PC-3 (cell line): ENCODE measurements at regions not wholly inside any gene's neighbourhood (a gene's known extent, or its start where the extent isn't known, plus 50 kb on each side); places are given as distances from the start of the nearest gene placed in this dataset.

Experiments
- ATAC-seq: fragments of 200-7000 bp; cut with Tn5 transposase; 2 replicates; pipeline ENCODE4 v1.9.1; 2020; ENCODE audit warnings: mild to moderate bottlenecking, moderate library complexity
- BruUV-seq: library from RNA; stranded (reverse); fragments of 400-500 nt; replicated peaks from 2 replicates; lab custom pipeline; 2021; lab: Mats Ljungman, UMichigan
- CTCF ChIA-PET: fragments of 300-600 bp; sonication (Branson Sonifier 250); formaldehyde crosslinking; loops from one replicate; lab custom pipeline; 2022; ENCODE audit warnings: antibody characterized with exemption; lab: Charles Lee
- POLR2A ChIA-PET: fragments of 300-600 bp; sonication (Branson Sonifier 250); formaldehyde crosslinking; loops from one replicate; lab custom pipeline; 2022; ENCODE audit warnings: antibody characterized with exemption; ENCODE audit not compliant: unreplicated experiment; lab: Charles Lee
- DNase-seq: peaks from one replicate; pipeline ENCODE4 v3.0.0-alpha.2; 2015
- H2AFZ ChIP-seq: fragments of 300-600 bp; sonication (generic); 2 replicates; pipeline ENCODE4 v1.6.0; 2016; ENCODE audit warnings: antibody characterized with exemption, low read length
- H3F3A ChIP-seq: fragments of 300-600 bp; sonication (generic); one replicate; pipeline ENCODE4 v1.6.0; 2017; ENCODE audit warnings: antibody characterized with exemption, low read length, control low read depth, mild to moderate bottlenecking; ENCODE audit not compliant: unreplicated experiment
- H3K27ac ChIP-seq: fragments of 300-600 bp; sonication (generic); 2 replicates; pipeline ENCODE4 v1.5.1; 2016; ENCODE audit warnings: mild to moderate bottlenecking, low read length
- H3K27me3 ChIP-seq: fragments of 300-600 bp; sonication (generic); 2 replicates; pipeline ENCODE4 v1.6.1; 2016; ENCODE audit warnings: low read length, mixed read lengths
- H3K36me3 ChIP-seq: fragments of 300-600 bp; sonication (generic); 2 replicates; pipeline ENCODE4 v1.6.1; 2016; ENCODE audit warnings: low read depth, mixed run types, low read length, mixed read lengths
- H3K4me1 ChIP-seq: fragments of 300-600 bp; sonication (generic); 2 replicates; pipeline ENCODE4 v1.5.1; 2016; ENCODE audit warnings: low read length; ENCODE audit not compliant: insufficient read depth
- H3K4me2 ChIP-seq: fragments of 300-600 bp; sonication (generic); 2 replicates; pipeline ENCODE4 v1.6.0; 2016; ENCODE audit warnings: low read length
- H3K4me3 ChIP-seq: fragments of 300-600 bp; sonication (generic); 2 replicates; pipeline ENCODE4 v1.5.1; 2016; ENCODE audit warnings: mild to moderate bottlenecking, low read length, mixed read lengths
- H3K79me2 ChIP-seq: fragments of 300-600 bp; sonication (generic); 2 replicates; pipeline ENCODE4 v1.6.1; 2017; ENCODE audit warnings: low read length, mixed read lengths
- H3K9ac ChIP-seq: fragments of 300-600 bp; sonication (generic); 2 replicates; pipeline ENCODE4 v1.6.0; 2016; ENCODE audit warnings: mild to moderate bottlenecking, low read length
- H3K9me2 ChIP-seq: fragments of 300-600 bp; sonication (generic); replicated peaks from 2 replicates; pipeline ENCODE4 v1.6.1; 2016; ENCODE audit warnings: mixed run types, low read length, mixed read lengths
- H3K9me3 ChIP-seq: fragments of 300-600 bp; sonication (generic); 2 replicates; pipeline ENCODE4 v1.6.1; 2016; ENCODE audit warnings: low read length, mixed read lengths
- H4K20me1 ChIP-seq: fragments of 300-600 bp; sonication (generic); 2 replicates; pipeline ENCODE4 v1.6.1; 2016; ENCODE audit warnings: low read length, mixed read lengths
- EZH2 ChIP-seq: fragments of 300-600 bp; sonication (generic); IDR thresholded peaks from one replicate; pipeline ENCODE4 v1.6.1; 2017; ENCODE audit warnings: antibody characterized with exemption, mild to moderate bottlenecking, low read length; ENCODE audit not compliant: unreplicated experiment
- EZH2phosphoT487 ChIP-seq: fragments of 300-600 bp; sonication (generic); IDR thresholded peaks from 2 replicates; pipeline ENCODE4 v1.6.1; 2018; ENCODE audit warnings: mild to moderate bottlenecking, antibody characterized with exemption, low read length, borderline replicate concordance
- intact Hi-C: fragments of 100-400 bp; cut with micrococcal nuclease; formaldehyde crosslinking; loops from 2 replicates; pipeline ENCODE4 v1.9.0; 2023
- TF ChIP-seq, protein P1 (sequence below): fragments of 300-600 bp; sonication (generic); conservative IDR thresholded peaks from 2 replicates; pipeline ENCODE4 v1.5.1; 2017; ENCODE audit warnings: antibody characterized with exemption, low read depth, mild to moderate bottlenecking, low read length

DNA sequence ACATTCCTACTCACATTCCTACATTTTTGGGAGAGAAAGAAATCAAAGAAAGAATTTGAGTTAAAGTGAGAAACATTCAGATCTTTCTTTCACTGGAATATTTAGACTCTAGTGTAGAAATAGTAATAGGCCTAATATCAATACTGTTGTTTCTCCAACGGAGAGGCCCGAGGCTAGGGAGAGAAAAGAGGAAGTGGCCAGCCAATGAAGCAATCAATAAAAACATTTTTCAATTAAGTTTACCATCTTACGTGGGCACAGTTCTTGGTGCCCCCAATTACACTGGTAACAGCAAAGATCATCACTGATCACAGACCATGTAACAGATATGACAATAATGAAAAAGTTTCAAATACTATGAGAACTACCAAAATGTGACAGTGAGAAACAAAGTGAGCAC is 281.4 kb downstream of the GPM6A start:
- ChIA-PET POLR2A (no interaction called here), CTCF (no interaction called here)
- no peak for DNase-seq
- Histone ChIP-seq H3K9me3 (no peaks in the 10 kb centered on the region), H3K79me2 (no peaks in the 10 kb centered on the region), H4K20me1 (no peaks in the 10 kb centered on the region), H2AFZ (no peak overlapping the region), H3F3A (no peaks in the 10 kb centered on the region), H3K4me2 (no peak overlapping the region), H3K4me3 (no peak overlapping the region), H3K27ac (no peak overlapping the region), H3K36me3 (no peaks in the 10 kb centered on the region), H3K9me2 (no peaks in the 10 kb centered on the region), H3K27me3 (no peaks in the 10 kb centered on the region), H3K4me1 (peaks cover 17% of the 10 kb centered on the region), H3K9ac (no peak overlapping the region)
- TF ChIP-seq EZH2phosphoT487: no peak
- TF ChIP-seq, protein P1, sequence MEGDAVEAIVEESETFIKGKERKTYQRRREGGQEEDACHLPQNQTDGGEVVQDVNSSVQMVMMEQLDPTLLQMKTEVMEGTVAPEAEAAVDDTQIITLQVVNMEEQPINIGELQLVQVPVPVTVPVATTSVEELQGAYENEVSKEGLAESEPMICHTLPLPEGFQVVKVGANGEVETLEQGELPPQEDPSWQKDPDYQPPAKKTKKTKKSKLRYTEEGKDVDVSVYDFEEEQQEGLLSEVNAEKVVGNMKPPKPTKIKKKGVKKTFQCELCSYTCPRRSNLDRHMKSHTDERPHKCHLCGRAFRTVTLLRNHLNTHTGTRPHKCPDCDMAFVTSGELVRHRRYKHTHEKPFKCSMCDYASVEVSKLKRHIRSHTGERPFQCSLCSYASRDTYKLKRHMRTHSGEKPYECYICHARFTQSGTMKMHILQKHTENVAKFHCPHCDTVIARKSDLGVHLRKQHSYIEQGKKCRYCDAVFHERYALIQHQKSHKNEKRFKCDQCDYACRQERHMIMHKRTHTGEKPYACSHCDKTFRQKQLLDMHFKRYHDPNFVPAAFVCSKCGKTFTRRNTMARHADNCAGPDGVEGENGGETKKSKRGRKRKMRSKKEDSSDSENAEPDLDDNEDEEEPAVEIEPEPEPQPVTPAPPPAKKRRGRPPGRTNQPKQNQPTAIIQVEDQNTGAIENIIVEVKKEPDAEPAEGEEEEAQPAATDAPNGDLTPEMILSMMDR: no peak
- no peak for TF ChIP-seq EZH2
- intact Hi-C loops: loop anchor here (10.0 kb wide), 1 partner anchor 336 kb away; no protein-coding TSS in a partner anchor
- no peak for ATAC-seq
- no TSS peak for BruUV-seq

DNA sequence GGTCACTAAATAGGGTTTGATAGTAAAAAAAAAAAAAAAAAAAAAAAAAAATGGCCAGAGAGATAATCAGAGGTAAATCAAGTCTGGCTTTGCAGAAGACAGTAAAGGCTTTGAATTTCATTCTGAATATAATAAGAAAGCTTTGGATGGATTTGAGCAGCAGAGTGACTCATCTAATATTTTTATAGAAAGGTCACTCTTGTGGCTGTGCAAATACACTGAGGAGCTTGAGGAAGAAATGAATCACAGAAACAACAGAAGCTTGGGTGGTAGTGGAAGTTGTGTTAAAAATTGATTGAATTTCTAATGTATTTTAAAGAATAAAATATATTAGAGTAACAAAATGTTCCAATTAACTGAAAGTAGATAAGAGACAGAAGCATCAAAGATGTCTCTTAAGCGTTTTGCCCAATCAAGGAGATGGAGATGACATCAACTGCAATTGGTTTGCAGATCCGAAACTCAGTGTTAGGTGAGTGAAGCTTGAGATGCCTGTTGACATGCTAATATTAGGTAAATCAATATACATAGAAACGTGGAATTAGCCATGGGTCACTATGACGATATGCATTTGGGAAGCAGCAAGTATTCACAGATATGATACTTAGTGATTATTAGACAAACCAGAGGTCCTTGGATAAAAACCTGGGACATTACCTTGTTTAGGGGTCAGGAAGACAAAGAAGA is 280.5 kb downstream of the GPM6A start:
- BruUV-seq: no TSS peak
- DNase-seq: peak; percentile 77
- Histone ChIP-seq H3F3A (no peaks in the 10 kb centered on the region), H3K27ac (peak overlapping the region; percentile 61), H3K4me1 (peaks cover 20% of the 10 kb centered on the region), H3K9me3 (no peaks in the 10 kb centered on the region), H3K4me3 (peak overlapping the region; percentile 21; the same call in 1 of the 2 replicates), H3K79me2 (no peaks in the 10 kb centered on the region), H3K27me3 (no peaks in the 10 kb centered on the region), H3K36me3 (no peaks in the 10 kb centered on the region), H4K20me1 (no peaks in the 10 kb centered on the region), H2AFZ (no peak overlapping the region), H3K9ac (no peak overlapping the region), H3K4me2 (peak overlapping the region; percentile 76), H3K9me2 (no peaks in the 10 kb centered on the region)
- ATAC-seq: peak; percentile 94
- intact Hi-C loops: loop anchor here (10.0 kb wide), 1 partner anchor 337 kb away; no protein-coding TSS in a partner anchor
- ChIA-PET CTCF (no interaction called here), POLR2A (interaction anchor here (0.5 to 0.6 kb wide), 2 partner anchors 394 to 931 kb away, joined by 3 to 4 read pairs; no protein-coding TSS in a partner anchor)
- TF ChIP-seq, protein P1: no peak
- TF ChIP-seq EZH2phosphoT487 (no peak), EZH2 (no peak)

- peaks cover 25% of the 10 kb centered on the region for H3K4me1 ChIP-seq
- DNase-seq (peak; percentile 84), ATAC-seq (peak; percentile 50)
- no peak overlapping the region for H2AFZ ChIP-seq
- TF ChIP-seq EZH2phosphoT487 (no peak), EZH2 (no peak)
- TF ChIP-seq, protein P1: peak; percentile 57
- no peaks in the 10 kb centered on the region for H3K79me2 ChIP-seq
- no peaks in the 10 kb centered on the region for H4K20me1 ChIP-seq
- no peak overlapping the region for H3K27ac ChIP-seq
- CTCF ChIA-PET: no interaction called here
- no peaks in the 10 kb centered on the region for H3K36me3 ChIP-seq
- no peaks in the 10 kb centered on the region for H3K27me3 ChIP-seq
- no peak overlapping the region for H3K4me3 ChIP-seq
- no peaks in the 10 kb centered on the region for H3K9me3 ChIP-seq
- POLR2A ChIA-PET: no interaction called here
- intact Hi-C loops: loop anchor here (1.0 to 10.0 kb wide), 8 partner anchors 118 to 1170 kb away; no protein-coding TSS in a partner anchor
- no peaks in the 10 kb centered on the region for H3K9me2 ChIP-seq
- no peaks in the 10 kb centered on the region for H3F3A ChIP-seq
- no TSS peak for BruUV-seq
- H3K4me2 ChIP-seq: no peak overlapping the region
- H3K9ac ChIP-seq: no peak overlapping the region
These were observed 275.1 kb downstream of the GPM6A start for GRCh38 chr4:175536852-175537453.
